Posterior cingulate gyrus (tissue), 11 donors: ENCODE measurements at regions not wholly inside any gene's neighbourhood (a gene's known extent, or its start where the extent isn't known, plus 50 kb on each side); places are given as distances from the start of the nearest gene placed in this dataset.
"Not testable (repeated sequence)": the region's sequence is repeated elsewhere in the genome, so short reads cannot be mapped to it uniquely, and the experiment has no call there.

ENCODE experiments used
- DNase-seq, 10 donors: peaks; one replicate each; pipeline versions ENCODE4 v3.0.0 to v3.0.0-alpha.2; 2020 to 2021; ENCODE audit warnings: mixed read lengths in 3 of 10
- intact Hi-C: fragments of 100-400 bp; cut with DNase I; formaldehyde crosslinking; loops from one replicate; pipeline ENCODE4 v1.15.1; 2023

DNA sequence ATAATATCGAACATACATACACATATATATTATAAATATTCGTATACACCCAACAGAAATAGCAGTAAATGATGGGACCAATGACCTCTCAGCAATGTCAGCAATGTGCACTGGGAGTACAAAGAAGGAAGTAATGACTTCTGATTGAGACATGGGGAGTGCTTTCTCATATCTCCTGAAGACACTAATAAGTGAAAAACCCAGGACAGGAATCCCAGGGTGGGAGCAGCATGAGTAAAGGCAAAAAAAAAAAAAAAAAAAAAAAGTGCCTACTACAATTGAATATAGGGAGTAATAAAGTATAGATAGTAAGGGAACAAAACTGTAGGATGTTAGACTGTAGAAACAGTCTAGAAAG, 491.3 kb downstream of the IRS1 start:
- DNase-seq, result no peak
- intact Hi-C loops, result no loop called here

DNA sequence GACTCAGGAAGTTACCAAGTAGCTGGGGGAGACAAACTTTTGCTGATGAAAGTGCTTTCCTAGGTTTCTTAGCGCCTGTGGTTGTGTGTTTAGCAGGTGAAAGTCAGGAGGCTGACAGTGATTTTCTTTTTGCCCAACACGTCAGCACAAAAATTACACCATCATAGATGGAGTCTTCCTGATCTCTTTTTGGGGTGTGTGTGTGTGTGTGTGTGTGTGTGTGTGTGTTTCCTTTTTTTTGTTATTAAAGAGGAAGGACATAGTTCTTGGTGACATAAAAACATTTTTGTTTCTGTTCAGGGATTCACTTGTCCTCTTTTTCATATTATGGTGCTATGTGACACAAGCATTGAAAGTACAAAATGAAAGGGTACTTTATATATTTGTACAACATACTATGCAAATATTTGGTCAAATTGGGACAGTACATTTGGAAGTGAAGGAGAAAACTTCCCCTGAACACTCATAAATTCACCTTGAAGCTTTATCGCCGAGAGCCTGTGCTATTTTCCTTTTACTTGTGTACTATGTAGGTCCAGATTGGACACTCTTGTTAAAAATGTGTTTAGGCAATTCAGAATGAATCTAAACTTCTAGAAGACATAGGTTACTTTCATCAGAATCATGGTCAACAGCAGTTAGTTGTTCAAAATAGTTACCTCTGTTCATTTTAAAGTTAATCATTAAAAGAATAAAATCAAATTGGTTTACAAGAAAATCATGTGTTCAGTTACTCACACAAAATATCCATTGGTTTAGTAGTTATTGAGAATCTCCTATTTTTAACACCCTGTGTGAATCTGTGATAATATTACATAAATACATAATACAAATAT, 491.9 kb downstream of the IRS1 start:
- intact Hi-C loops, result no loop called here
- DNase-seq, result no peak

DNA sequence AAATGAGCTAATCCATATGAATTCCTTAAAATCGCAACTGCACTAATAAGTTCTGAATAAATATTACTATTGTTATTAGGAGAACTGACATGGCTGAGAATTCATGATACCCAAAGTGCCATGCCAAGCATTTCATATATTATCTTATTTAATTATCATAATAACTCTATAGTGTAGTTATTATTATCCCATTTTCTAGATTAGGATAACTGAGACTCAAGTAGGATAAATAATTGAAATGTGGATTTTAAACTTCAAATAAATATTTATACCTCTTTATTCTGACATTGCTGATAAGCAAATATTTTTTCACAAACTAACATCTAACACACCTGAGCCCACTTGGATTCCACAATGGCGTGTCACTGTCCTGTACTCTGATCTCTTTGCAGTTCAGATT, 492.7 kb downstream of the IRS1 start:
- DNase-seq, result no peak
- intact Hi-C loops, result no loop called here

DNA sequence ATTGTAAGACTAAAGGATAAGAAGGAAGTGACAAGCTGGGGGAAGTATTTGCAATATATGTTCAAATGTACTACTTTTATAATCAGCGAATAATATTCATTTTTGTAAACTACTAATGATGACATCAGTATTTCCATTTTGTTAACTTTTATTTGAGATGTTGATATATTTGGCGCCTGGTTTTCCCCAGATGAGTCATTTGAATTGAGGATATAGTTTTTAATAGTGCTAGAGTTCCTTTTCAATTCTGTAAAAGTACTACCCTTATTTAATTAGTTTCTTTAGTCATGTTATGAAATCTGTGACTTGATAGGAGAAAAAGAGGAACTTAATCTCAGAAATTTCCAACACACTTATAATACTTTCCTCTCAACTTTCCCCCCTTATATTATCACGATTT, 495.3 kb downstream of the IRS1 start:
- no peak for DNase-seq
- intact Hi-C loops, result no loop called here

DNA sequence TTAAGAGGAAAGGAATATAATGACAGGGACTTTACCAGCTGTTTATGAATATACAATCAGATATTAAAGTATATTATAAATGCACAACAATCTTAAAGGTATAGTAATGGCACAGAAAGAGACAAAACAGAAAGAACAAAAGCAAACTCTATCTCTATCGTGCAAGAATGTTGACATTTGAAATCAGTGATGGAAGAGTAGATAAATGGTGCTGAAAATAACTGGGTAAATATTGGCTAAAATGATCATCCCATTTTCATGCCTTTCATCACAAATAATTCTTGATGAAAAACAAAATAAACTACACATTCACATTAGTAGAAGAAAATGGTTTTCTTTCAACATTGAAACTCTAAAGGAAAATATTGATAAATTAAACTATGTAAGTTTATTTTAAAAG, 495.9 kb downstream of the IRS1 start:
- DNase-seq, result no peak
- intact Hi-C loops, result no loop called here

DNA sequence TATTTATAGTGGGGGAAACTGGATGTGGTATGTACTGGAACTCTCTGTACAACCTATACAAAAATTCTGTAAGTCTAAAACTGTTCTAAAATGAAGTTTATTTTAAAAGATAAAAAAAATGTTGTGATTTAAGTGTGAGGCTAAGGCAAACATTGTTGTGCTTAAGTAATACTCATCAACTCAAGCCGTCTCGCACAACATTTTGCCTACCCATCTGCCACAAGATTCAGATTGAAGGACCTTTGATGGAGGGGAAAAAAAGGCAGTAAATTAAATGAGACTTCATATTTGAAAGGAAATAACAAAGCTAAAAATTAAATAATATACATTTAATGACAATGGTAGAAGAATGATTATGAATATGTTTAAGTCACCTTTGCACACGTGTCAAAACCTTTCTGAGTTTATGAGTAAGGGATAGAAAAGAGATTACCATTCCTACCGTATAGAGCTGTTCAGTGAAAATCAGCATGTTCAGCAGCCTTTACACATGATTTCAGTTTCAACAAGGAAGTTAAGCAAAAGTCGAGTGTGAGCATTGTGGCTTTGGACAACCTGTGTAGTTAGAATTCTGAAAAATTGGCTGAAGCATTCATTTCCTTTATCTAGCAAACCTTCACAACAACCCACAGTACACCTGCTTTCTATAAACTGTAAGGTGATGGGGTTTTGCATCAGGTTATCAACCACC, 499.3 kb downstream of the IRS1 start:
- intact Hi-C loops, result no loop called here
- DNase-seq, result no peak

DNA sequence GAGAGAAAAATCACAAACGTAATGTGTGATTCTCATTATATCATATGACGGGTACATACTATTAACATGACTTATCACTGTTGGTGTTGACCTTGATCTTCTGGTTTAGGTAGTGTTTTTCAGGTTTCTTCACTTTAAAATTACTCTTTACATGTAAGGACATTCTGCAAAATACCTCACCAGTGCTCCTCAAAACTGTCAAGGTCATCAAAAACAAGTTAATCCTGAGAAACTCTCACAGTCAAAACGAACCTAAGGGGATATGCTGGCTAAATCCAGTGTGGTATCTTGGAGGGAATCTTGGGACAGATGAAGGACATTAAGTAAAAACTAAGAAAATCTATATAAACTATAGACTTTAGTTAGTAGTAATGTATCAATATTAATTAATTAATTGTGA, 499.8 kb downstream of the IRS1 start:
- no peak for DNase-seq
- intact Hi-C loops, result no loop called here

DNA sequence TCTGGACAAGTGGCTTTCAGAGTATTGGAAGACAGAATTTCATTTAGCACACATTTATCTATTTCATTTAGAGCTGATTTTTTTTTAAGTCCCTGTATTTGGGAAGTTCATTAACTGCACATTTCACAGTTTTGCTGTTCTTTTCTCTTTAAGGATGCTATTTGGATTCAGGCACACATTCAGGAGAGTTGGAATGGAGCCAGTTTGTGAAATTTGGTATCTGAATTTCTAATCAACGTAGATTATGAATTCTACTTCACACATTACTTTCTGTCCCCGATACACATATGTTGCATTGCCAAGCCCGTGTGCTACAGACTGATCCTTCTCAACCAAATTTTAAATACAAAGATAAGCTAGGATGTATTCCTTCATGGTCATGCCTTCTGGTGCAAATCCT, 503.9 kb downstream of the IRS1 start:
- intact Hi-C loops, result no loop called here
- DNase-seq, result no peak

DNA sequence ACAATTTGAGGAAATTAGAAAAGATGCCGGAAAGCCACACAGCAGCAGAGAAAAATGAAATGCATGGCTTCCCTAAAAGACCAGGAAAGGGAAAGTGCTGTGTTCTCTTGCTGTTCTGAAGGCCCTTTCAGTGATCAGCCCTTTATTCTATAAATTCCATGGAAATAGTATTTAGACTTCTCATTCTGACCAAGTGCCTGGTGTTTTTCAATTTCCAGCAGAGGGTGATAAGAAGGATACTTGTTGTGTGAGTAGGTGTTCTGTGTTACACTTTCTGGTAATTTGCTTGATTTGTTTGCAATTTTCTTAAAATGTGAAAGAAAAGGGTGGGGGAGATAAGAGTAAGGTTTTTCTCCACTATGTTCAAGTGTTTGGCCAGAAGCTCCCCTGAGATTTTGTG, 504.5 kb downstream of the IRS1 start:
- intact Hi-C loops, result no loop called here
- DNase-seq, result no peak

DNA sequence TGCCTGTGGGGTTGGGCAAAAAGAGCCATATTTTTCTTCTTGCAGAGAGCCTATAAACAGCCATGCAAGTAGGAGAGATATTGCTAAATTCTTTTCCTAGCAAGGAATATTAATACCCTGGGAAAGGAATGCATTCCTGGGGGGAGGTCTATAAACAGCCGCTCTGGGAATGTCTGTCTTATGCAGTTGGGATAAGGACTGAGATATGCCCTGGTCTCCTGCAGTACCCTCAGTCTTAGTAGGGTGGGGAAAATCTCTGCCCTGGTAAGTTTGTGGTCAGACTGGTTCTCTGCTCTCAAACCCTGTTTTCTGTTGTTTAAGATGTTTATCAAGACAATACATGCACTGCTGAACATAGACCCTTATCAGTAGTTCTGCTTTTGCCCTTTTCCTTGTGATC, 508.3 kb downstream of the IRS1 start:
- intact Hi-C loops, DNase-seq: not testable (repeated sequence)

DNA sequence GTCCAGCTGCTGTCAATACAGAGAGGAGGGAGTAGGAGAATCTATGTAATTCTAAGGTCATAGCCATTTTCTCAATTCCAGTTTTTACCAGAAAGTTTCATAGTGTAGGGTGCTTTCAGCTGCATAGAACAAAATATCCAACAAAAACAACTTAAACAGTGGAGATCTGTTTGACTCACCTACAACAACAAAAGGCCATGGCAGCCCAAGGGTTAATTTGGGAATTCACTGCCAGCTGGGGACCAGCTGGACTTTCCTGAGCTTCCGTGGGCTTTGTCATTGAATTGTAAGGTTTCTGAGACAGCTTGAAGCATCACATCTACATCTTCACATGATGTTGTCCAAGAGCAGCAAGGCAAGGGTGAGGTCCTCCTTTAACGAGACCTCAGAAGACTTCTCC, 512.7 kb downstream of the IRS1 start:
- intact Hi-C loops, result no loop called here
- no peak for DNase-seq

DNA sequence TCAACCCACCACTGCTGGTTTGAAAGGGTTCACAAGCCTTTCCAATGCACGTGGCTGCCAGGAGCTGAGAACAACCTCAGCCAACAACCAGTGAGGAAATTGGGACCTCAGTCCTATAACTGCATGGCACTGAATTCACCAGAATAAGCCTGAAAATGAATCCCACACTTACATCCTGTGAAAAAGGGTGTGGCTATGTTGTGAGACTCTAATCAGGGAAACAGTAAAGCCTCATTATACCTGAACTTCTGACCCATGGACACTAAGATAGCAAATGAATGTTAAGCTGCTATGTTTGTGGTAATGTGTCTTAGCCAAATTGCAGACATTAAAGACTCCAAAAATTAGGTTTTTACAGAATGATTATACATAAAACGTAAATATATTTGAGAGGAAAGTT, 515.8 kb downstream of the IRS1 start:
- intact Hi-C loops, result no loop called here
- DNase-seq, result no peak

DNA sequence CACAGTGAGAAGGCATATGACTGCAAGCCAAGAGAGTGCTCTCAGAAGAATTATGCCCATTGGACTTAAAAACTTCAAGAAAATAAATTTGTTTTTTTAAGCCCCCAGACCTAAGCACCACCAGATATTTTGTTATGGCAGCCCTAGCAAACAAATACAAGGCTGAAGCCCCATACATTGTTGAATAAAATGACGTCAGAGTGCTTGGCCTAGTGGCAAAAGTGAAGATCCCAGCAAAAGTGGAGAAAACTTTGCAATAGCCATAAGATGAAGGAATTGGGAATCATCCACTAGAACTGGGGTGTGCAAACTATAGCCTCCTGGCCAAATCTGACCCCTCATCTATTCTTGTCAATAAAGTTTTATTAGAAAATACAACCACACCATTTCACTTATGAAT, 517.5 kb downstream of the IRS1 start:
- DNase-seq, result no peak
- intact Hi-C loops, result no loop called here

DNA sequence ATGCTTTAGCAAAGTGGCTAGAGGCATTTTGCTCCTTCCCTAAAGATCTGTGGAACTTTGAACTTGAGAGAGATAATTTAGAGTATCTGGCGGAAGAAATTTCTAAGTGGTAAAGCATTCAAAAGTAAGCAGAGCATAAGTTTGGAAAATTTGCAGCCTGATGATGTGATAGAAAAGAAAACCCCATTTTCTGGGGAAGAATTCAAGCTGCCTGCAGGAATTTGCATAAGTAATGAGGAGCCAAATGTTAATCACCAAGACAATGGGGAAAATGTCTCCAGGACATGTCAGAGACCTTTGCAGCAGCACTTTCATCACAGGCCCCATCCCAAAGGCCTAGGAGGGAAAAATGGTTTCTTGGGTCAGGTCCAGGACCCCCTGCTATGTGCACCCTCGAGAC, 519.5 kb downstream of the IRS1 start:
- DNase-seq, intact Hi-C loops: not testable (repeated sequence)

DNA sequence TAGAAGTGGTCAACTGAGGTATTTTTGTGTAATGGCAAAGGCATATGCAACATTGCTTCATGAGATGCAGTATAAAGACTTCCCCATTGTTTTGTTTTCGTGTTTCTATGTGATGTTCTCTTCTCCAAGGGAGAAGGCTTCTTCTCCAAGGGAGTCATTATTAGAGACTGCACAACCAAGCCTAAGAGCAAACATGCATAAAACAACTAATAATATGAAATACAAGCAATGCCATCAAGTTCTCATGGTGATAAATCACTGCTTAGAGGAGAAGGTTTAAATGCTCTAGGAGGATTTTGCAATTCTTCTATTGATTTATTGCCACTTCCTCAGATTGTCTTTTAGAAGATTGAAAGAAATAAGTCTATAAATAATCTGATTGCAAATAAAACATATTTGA, 524.4 kb downstream of the IRS1 start:
- intact Hi-C loops, result no loop called here
- DNase-seq, result no peak

DNA sequence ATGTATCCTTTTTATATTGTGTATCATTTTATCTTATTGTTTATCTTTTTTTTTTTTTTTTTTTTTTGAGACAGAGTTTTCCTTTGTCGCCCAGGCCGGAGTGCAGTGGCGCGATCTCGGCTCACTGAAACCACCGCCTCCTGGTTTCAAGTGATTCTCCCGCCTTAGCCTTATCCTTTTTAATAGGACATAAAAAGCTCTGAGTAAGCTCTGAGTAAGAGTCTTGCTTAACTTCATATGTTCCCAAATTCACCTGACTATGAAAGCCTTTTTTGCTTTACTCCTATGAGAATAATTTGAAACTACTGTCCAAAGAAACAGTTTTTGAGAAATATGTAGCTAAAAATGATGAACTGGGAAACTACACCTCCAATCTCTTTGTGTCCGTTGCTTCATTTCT, 525.5 kb downstream of the IRS1 start:
- intact Hi-C loops, result no loop called here
- DNase-seq, result peak in 1 of 10 donors; percentile 36

DNA sequence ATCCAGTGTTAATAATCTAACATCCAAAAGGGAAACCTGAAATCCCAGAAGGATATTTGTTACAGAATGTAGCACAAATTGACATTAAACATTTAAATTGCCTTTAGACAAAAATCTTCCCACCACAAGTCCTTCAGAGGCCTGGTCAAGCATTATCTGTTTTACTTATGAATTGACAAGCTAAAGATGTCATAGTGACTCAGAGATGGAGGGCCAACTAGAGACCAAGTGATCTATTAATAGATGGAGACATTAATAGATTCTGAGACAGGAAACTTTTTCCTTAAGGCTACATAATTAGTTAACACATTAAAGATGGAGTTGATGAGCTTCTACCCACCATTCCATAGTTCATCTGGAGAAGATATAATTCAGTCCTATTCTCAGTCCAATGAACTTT, 526.2 kb downstream of the IRS1 start:
- DNase-seq, result no peak
- intact Hi-C loops, result no loop called here

DNA sequence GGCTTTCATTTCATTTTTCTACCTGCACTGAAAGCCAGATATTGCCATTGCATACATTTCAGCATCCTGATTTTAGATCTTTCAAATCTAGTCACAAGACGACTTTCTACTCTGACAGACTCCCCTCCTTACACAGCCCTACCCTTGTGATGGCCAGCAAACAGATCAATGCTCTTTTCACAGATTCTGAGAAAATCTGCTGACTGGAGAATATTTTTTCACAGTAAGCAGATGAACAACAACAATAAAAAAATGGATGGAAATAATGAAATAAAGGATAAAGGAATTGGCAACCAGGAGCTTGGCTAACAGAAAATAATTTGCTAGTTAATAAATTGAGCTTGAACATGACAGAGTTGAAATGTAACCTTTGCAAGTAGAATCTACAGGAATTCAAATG, 527.2 kb downstream of the IRS1 start:
- intact Hi-C loops, result no loop called here
- DNase-seq, result no peak

DNA sequence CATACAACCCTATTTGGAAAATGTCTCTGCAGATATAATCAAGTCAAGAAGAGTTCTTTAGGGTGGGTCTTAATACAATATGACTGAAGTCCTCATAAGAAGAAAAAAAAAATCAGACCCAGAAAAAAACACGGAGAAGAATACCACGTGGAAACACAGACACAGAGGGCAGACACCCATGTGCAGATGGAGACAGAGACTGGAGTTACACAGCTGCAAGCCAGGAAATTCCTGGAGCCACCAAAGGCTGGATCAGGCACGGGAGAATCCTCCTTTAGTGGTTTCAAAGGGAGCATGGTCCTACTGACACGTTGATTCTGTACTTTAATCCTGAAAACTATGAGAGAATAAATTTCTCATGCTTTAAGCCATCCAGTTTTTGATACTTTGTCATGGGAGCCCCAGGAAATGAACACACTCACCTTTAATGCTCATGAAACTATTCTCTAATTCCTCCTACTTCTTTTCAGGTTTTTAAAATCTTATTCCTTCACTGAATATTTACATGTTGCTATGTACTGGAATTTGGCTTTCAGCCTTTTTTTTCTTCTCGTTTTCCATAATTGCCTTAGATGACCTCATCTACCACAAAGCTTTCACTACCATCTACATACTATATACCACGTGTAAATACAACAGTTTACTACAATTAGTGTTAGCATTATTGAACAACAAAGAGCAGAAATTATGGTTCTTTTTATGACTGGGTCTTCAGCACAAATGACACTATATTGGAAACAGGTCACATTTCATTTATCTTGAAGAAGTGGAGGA, 529.1 kb downstream of the IRS1 start:
- DNase-seq, result no peak
- intact Hi-C loops, result no loop called here

DNA sequence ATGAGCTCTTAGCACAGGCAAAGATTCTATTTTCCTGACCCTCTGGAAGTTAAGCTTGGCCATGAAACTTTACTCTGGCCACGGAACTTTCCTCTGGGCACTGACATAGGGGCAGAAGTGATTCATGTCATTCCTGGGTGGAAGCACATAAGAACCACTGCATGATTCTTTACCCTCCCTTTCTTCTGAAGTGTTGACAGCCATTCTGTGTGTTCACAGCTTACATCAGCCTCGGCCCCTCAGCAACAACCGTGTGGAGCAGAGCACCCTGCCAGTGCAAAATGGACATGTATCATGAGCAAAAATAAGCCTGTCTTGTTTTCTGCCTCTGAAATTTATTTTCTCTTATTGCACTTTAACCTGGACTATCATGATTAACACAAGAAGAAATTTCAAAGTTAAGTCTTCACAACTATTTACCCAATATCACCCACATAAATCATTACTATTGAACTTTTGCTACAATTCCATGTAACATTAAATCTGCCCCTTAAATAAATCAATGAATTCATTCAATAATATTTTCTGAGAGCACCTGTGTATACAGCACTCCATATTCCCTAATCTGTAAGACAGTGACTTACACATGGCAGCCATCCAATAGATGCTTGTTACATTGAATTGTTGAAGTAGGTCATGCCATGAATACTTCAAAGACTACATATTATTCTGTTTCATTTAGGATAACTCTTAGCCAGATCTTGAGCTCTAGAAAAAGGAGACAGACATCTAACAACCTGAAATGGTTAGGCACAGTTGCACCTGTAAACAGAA, 531.9 kb downstream of the IRS1 start:
- intact Hi-C loops, result no loop called here
- no peak for DNase-seq
